ENCODE measurements at regions not wholly inside any gene's neighbourhood (a gene's known extent, or its start where the extent isn't known, plus 50 kb on each side); places are given as distances from the start of the nearest gene placed in this dataset.
A peak's percentile ranks its signal among the peaks of the same experiment; 100 is the strongest.
"Not testable (repeated sequence)": the region's sequence is repeated elsewhere in the genome, so short reads cannot be mapped to it uniquely, and the experiment has no call there.

DNA sequence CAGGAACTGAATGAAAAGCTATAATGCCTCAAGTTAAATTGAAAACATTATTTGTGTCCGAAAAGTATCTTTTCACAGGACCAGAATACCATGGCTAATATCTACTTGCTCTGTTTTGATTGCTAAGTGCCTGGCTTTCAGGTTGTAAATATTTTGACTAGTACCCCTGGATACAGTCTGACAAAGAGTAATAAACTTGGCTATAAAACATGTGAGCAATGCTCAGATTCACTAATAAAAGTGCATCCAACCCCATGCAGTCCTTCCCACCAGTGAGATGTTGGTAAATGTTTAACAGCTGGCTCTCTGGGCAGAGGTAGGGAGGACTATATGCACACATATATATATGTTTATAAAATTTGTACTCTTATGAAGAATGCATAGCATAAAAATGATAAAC, 281.8 kb upstream of the TGFBR2 start:
- Histone ChIP-seq H2AFZ (ENCODE audit: low read length) (no peak overlapping the region), H3K4me1 (ENCODE audit: insufficient read depth, low read length) (peaks cover 5% of the 10 kb centered on the region), H3K27ac (ENCODE audit: low read depth, low read length) (no peak overlapping the region), H3K27me3 (ENCODE audit: insufficient read depth, low read length) (no peaks in the 10 kb centered on the region), H3K4me2 (ENCODE audit: insufficient read depth, low read length) (no peak overlapping the region), H3K36me3 (ENCODE audit: insufficient read depth, low read length) (no peaks in the 10 kb centered on the region), H4K20me1 (ENCODE audit: insufficient read depth, low read length) (no peaks in the 10 kb centered on the region), H3K9me3 (ENCODE audit: low read depth, low read length) (no peaks in the 10 kb centered on the region), H3K4me3 (ENCODE audit: insufficient read depth, low read length) (no peak overlapping the region), H3K79me2 (ENCODE audit: insufficient read depth, low read length) (no peaks in the 10 kb centered on the region)
- DNase-seq (ENCODE audit: insufficient read length, low spot score, missing footprints), result no peak
- TF ChIP-seq, protein P1, sequence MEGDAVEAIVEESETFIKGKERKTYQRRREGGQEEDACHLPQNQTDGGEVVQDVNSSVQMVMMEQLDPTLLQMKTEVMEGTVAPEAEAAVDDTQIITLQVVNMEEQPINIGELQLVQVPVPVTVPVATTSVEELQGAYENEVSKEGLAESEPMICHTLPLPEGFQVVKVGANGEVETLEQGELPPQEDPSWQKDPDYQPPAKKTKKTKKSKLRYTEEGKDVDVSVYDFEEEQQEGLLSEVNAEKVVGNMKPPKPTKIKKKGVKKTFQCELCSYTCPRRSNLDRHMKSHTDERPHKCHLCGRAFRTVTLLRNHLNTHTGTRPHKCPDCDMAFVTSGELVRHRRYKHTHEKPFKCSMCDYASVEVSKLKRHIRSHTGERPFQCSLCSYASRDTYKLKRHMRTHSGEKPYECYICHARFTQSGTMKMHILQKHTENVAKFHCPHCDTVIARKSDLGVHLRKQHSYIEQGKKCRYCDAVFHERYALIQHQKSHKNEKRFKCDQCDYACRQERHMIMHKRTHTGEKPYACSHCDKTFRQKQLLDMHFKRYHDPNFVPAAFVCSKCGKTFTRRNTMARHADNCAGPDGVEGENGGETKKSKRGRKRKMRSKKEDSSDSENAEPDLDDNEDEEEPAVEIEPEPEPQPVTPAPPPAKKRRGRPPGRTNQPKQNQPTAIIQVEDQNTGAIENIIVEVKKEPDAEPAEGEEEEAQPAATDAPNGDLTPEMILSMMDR (IDR thresholded peaks at IDR 0.05; ENCODE audit: extremely low read depth, low read depth, low read length), result no peak

DNA sequence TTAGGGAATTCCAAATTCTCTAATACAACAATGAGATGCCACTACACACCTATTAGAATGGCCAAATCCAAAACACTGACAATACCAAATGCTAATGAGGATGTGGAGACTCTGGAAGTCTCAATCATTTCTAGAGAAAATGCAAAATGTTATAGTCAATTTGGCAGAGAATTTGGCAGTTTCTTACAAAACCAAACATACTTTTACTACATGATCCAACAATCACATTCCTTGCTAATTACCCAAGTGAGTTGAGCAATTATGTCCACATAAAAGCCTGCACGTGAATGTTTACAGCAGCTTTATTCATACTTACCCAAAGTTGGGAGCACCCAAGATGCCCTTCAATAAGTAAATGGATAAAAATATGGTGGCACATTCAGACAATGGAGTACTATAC, 278.4 kb upstream of the TGFBR2 start:
- DNase-seq (ENCODE audit: insufficient read length, low spot score, missing footprints); H3K79me2 ChIP-seq (ENCODE audit: insufficient read depth, low read length); H3K27me3 ChIP-seq (ENCODE audit: insufficient read depth, low read length); H3K36me3 ChIP-seq (ENCODE audit: insufficient read depth, low read length); H3K4me2 ChIP-seq (ENCODE audit: insufficient read depth, low read length); H3K27ac ChIP-seq (ENCODE audit: low read depth, low read length); H4K20me1 ChIP-seq (ENCODE audit: insufficient read depth, low read length); H3K9me3 ChIP-seq (ENCODE audit: low read depth, low read length); H3K4me1 ChIP-seq (ENCODE audit: insufficient read depth, low read length); H3K4me3 ChIP-seq (ENCODE audit: insufficient read depth, low read length); H2AFZ ChIP-seq (ENCODE audit: low read length): not testable (repeated sequence)

DNA sequence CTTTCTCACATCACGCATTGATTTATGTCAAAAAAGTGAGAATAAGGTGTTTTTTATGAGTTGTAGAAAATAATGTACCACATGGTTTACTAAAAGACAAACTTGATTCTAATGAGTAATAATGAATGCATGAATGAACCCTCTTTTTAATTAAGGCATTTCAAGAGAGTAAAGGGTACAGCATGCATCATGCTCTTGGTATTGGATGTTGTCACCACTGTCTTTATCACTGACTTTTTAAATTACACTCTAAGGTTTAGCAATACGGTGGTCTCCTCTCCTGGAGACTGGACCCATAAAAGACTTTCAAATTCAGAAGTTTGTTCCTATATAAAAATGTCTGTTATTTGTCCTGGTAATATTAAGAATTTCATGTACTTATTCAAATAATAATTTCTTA, 277.5 kb upstream of the TGFBR2 start:
- not testable (repeated sequence) for DNase-seq (ENCODE audit: insufficient read length, low spot score, missing footprints); H3K4me2 ChIP-seq (ENCODE audit: insufficient read depth, low read length); H3K4me3 ChIP-seq (ENCODE audit: insufficient read depth, low read length); H3K27me3 ChIP-seq (ENCODE audit: insufficient read depth, low read length); H3K36me3 ChIP-seq (ENCODE audit: insufficient read depth, low read length); H4K20me1 ChIP-seq (ENCODE audit: insufficient read depth, low read length); H3K9me3 ChIP-seq (ENCODE audit: low read depth, low read length); H3K79me2 ChIP-seq (ENCODE audit: insufficient read depth, low read length); H3K4me1 ChIP-seq (ENCODE audit: insufficient read depth, low read length); H2AFZ ChIP-seq (ENCODE audit: low read length); H3K27ac ChIP-seq (ENCODE audit: low read depth, low read length)

DNA sequence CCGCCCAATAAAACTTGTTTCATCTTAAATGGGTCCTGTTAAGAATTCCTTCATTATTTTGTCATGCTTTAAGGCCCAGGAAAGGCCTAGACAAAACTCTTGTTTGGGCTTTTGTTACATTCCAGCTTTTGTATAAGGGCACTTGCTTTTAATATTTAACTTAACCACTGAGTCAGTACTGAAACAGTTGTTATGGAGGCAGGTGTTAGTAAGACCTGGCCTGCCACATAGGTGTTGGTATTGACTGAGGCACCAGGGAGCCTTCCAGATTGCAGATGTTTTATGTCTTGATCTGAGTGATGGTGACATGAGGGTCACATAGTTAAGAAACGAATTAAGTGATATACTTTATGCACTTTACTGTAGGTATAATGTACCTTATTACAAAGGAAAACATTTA, 274.9 kb upstream of the TGFBR2 start:
- no peaks in the 10 kb centered on the region for H3K36me3 ChIP-seq (ENCODE audit: insufficient read depth, low read length)
- H3K4me2 ChIP-seq (ENCODE audit: insufficient read depth, low read length), result no peak overlapping the region
- H2AFZ ChIP-seq (ENCODE audit: low read length), result no peak overlapping the region
- no peaks in the 10 kb centered on the region for H3K9me3 ChIP-seq (ENCODE audit: low read depth, low read length)
- H3K27ac ChIP-seq (ENCODE audit: low read depth, low read length), result no peak overlapping the region
- no peaks in the 10 kb centered on the region for H3K27me3 ChIP-seq (ENCODE audit: insufficient read depth, low read length)
- no peaks in the 10 kb centered on the region for H4K20me1 ChIP-seq (ENCODE audit: insufficient read depth, low read length)
- TF ChIP-seq, protein P1 (IDR thresholded peaks at IDR 0.05; ENCODE audit: extremely low read depth, low read depth, low read length), result no peak
- no peaks in the 10 kb centered on the region for H3K79me2 ChIP-seq (ENCODE audit: insufficient read depth, low read length)
- H3K4me3 ChIP-seq (ENCODE audit: insufficient read depth, low read length), result no peak overlapping the region
- DNase-seq (ENCODE audit: insufficient read length, low spot score, missing footprints), result no peak
- H3K4me1 ChIP-seq (ENCODE audit: insufficient read depth, low read length), result peaks cover 7% of the 10 kb centered on the region

DNA sequence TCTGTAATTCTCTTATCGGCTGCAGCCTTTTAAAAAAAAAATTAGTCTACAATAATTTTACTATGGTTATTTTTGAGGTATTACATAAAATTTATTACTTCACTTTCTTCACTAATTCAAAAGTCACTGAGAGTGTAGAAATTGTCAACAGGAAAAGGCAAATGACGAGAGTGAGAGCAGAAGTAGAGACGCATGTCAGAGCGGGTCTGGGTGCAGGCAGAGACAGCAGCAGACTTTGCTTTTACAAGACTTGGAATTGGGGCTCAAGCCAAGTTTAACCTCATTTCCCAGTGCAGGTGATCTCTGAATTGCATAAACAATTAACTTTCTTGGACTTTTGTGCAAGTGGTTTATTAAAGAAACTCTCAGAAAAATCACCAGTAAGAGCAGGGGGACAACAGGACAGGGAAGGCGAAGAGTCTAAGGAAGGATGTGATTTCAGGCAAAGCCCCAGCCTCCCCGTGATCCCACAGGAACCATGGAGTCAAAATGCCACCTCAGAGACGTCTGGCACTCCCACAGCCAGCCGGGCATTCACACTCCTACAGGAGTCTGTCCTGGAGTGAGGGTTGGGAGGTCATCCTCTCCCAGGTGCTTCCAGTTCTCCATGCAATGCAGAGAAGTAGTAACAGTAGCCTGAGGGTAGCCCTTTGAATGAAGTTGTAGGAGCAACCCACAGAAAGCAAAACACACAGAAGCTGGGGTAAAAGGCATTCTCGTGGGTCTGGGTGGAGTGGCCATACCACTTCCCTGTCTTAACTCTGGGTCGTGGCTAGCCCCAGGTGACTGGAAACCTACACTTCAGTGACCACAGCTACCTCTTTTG, 274.0 kb upstream of the TGFBR2 start:
- H3K27ac ChIP-seq (ENCODE audit: low read depth, low read length), result no peak overlapping the region
- no peak overlapping the region for H3K4me3 ChIP-seq (ENCODE audit: insufficient read depth, low read length)
- TF ChIP-seq, protein P1 (IDR thresholded peaks at IDR 0.05; ENCODE audit: extremely low read depth, low read depth, low read length), result no peak
- no peaks in the 10 kb centered on the region for H3K79me2 ChIP-seq (ENCODE audit: insufficient read depth, low read length)
- no peak overlapping the region for H3K4me2 ChIP-seq (ENCODE audit: insufficient read depth, low read length)
- DNase-seq (ENCODE audit: insufficient read length, low spot score, missing footprints), result no peak
- no peaks in the 10 kb centered on the region for H3K27me3 ChIP-seq (ENCODE audit: insufficient read depth, low read length)
- peaks cover 7% of the 10 kb centered on the region for H3K4me1 ChIP-seq (ENCODE audit: insufficient read depth, low read length)
- peak overlapping the region; percentile 27 for H2AFZ ChIP-seq (ENCODE audit: low read length)
- no peaks in the 10 kb centered on the region for H3K36me3 ChIP-seq (ENCODE audit: insufficient read depth, low read length)
- H3K9me3 ChIP-seq (ENCODE audit: low read depth, low read length), result no peaks in the 10 kb centered on the region
- H4K20me1 ChIP-seq (ENCODE audit: insufficient read depth, low read length), result no peaks in the 10 kb centered on the region
